NCI-H1105 (cell line): ENCODE measurements at regions not wholly inside any gene's neighbourhood (a gene's known extent, or its start where the extent isn't known, plus 50 kb on each side); places are given as distances from the start of the nearest gene placed in this dataset.
"Not testable (repeated sequence)": the region's sequence is repeated elsewhere in the genome, so short reads cannot be mapped to it uniquely, and the experiment has no call there.

ENCODE experiments used
- DNase-seq: peaks from one replicate; lab custom pipeline; 2025; lab: John Stamatoyannopoulos, UW

GRCh38 chr16:7962091-7962879 lies 628.0 kb downstream of the TMEM114 start:
- no peak for DNase-seq

- no peak for DNase-seq
Measured at GRCh38 chr16:7957151-7957550, 624.5 kb downstream of the RBFOX1 start.

GRCh38 chr16:7953360-7953759 lies 620.7 kb downstream of the RBFOX1 start:
- no peak for DNase-seq

- no peak for DNase-seq
Measured at GRCh38 chr16:7946142-7946541, 613.5 kb downstream of the RBFOX1 start.

- no peak for DNase-seq
Measured at GRCh38 chr16:7938175-7938574, 605.5 kb downstream of the RBFOX1 start.

- DNase-seq: no peak
Measured at GRCh38 chr16:7921345-7921744, 588.7 kb downstream of the RBFOX1 start.

GRCh38 chr16:7919782-7920181 lies 587.1 kb downstream of the RBFOX1 start:
- DNase-seq: no peak

GRCh38 chr16:7914748-7915147 lies 582.1 kb downstream of the RBFOX1 start:
- DNase-seq: no peak

GRCh38 chr16:7912132-7912531 lies 579.5 kb downstream of the RBFOX1 start:
- DNase-seq: no peak

- DNase-seq: no peak
Measured at GRCh38 chr16:7910116-7910515, 577.5 kb downstream of the RBFOX1 start.

GRCh38 chr16:7888411-7888810 lies 555.8 kb downstream of the RBFOX1 start:
- DNase-seq: no peak

GRCh38 chr16:7887316-7887715 lies 554.7 kb downstream of the RBFOX1 start:
- DNase-seq: no peak

- no peak for DNase-seq
Measured at GRCh38 chr16:7871979-7872378, 539.3 kb downstream of the RBFOX1 start.

- no peak for DNase-seq
Measured at GRCh38 chr16:7871371-7871770, 538.7 kb downstream of the RBFOX1 start.

- no peak for DNase-seq
Measured at GRCh38 chr16:7867831-7868230, 535.2 kb downstream of the RBFOX1 start.

- DNase-seq: no peak
Measured at GRCh38 chr16:7866144-7866543, 533.5 kb downstream of the RBFOX1 start.

- not testable (repeated sequence) for DNase-seq
Measured at GRCh38 chr16:7865393-7865792, 532.7 kb downstream of the RBFOX1 start.

GRCh38 chr16:7861891-7862582 lies 529.4 kb downstream of the RBFOX1 start:
- DNase-seq: no peak

- DNase-seq: no peak
Measured at GRCh38 chr16:7853197-7853596, 520.6 kb downstream of the RBFOX1 start.

GRCh38 chr16:7849841-7850240 lies 517.2 kb downstream of the RBFOX1 start:
- DNase-seq: no peak

- DNase-seq: peak; percentile 23
Measured at GRCh38 chr16:7843261-7843660, 510.6 kb downstream of the RBFOX1 start.

- no peak for DNase-seq
Measured at GRCh38 chr16:7839568-7839967, 506.9 kb downstream of the RBFOX1 start.

- peak; percentile 8 for DNase-seq
Measured at GRCh38 chr16:7834771-7835431, 502.3 kb downstream of the RBFOX1 start.
